H9 (cell line): ENCODE measurements at regions not wholly inside any gene's neighbourhood (a gene's known extent, or its start where the extent isn't known, plus 50 kb on each side); places are given as distances from the start of the nearest gene placed in this dataset.

Source experiments
- DNase-seq: peaks from one replicate; pipeline ENCODE4 v3.0.0-alpha.2; 2017
- H2AFZ ChIP-seq: one replicate; pipeline ENCODE4 v1.6.1; 2013; ENCODE audit warnings: mild to moderate bottlenecking, low read length, control low read depth, moderate library complexity
- H2AK5ac ChIP-seq: 2 replicates; pipeline ENCODE4 v1.6.1; 2013; ENCODE audit warnings: low read length, control low read depth, mixed read lengths; ENCODE audit not compliant: insufficient read length
- H2BK120ac ChIP-seq: one replicate; pipeline ENCODE4 v1.6.1; 2013; ENCODE audit warnings: low read depth, mild to moderate bottlenecking, low read length, control low read depth, inconsistent platforms; ENCODE audit not compliant: poor library complexity, severe bottlenecking
- H2BK12ac ChIP-seq: 2 replicates; pipeline ENCODE4 v1.6.1; 2013; ENCODE audit warnings: low read length, control low read depth, mixed read lengths, low read depth; ENCODE audit not compliant: insufficient read length
- H2BK15ac ChIP-seq: 2 replicates; pipeline ENCODE4 v1.6.1; 2013; ENCODE audit warnings: low read depth, low read length, control low read depth
- H2BK20ac ChIP-seq: one replicate; pipeline ENCODE4 v1.6.1; 2013; ENCODE audit warnings: low read depth, mild to moderate bottlenecking, low read length, control low read depth, inconsistent platforms; ENCODE audit not compliant: poor library complexity, severe bottlenecking
- H2BK5ac ChIP-seq: 2 replicates; pipeline ENCODE4 v1.6.1; 2013; ENCODE audit warnings: low read length, control low read depth, mixed read lengths; ENCODE audit not compliant: insufficient read length
- H3K14ac ChIP-seq: 2 replicates; pipeline ENCODE4 v1.6.1; 2013; ENCODE audit warnings: low read length, control low read depth; ENCODE audit not compliant: insufficient read depth
- H3K18ac ChIP-seq: 2 replicates; pipeline ENCODE4 v1.6.1; 2013; ENCODE audit warnings: low read depth, mild to moderate bottlenecking, mixed read lengths, low read length, control low read depth; ENCODE audit not compliant: insufficient read length
- H3K23ac ChIP-seq: 2 replicates; pipeline ENCODE4 v1.6.1; 2013; ENCODE audit warnings: low read length, control low read depth, mixed read lengths, low read depth; ENCODE audit not compliant: insufficient read length
- H3K23me2 ChIP-seq: 2 replicates; pipeline ENCODE4 v1.6.1; 2013; ENCODE audit warnings: low read depth, mild to moderate bottlenecking, mixed read lengths, low read length, control low read depth; ENCODE audit not compliant: insufficient read length, poor library complexity, severe bottlenecking
- H3K27ac ChIP-seq: 2 replicates; pipeline ENCODE4 v1.5.1; 2013; ENCODE audit warnings: low read length, control low read depth, mixed read lengths, low read depth; ENCODE audit not compliant: insufficient read length
- H3K27me3 ChIP-seq: 2 replicates; pipeline ENCODE4 v1.6.1; 2013; ENCODE audit warnings: low read length, control low read depth, inconsistent platforms; ENCODE audit not compliant: insufficient read depth
- H3K4ac ChIP-seq: 2 replicates; pipeline ENCODE4 v1.6.1; 2013; ENCODE audit warnings: low read depth, mild to moderate bottlenecking, control low read depth, inconsistent platforms, low read length, moderate library complexity
- H3K4me1 ChIP-seq: 2 replicates; pipeline ENCODE4 v1.6.1; 2013; ENCODE audit warnings: low read length, control low read depth, inconsistent platforms; ENCODE audit not compliant: insufficient read depth
- H3K4me2 ChIP-seq: 2 replicates; pipeline ENCODE4 v1.6.1; 2013; ENCODE audit warnings: low read length, control low read depth, mixed read lengths; ENCODE audit not compliant: insufficient read length, insufficient read depth
- H3K56ac ChIP-seq: 2 replicates; pipeline ENCODE4 v1.6.1; 2013; ENCODE audit warnings: low read depth, mild to moderate bottlenecking, mixed read lengths, low read length, control low read depth; ENCODE audit not compliant: insufficient read length
- H3K79me1 ChIP-seq: 2 replicates; pipeline ENCODE4 v1.6.1; 2013; ENCODE audit warnings: low read depth, mild to moderate bottlenecking, moderate library complexity, low read length, control low read depth, inconsistent platforms; ENCODE audit not compliant: insufficient read depth, poor library complexity, severe bottlenecking
- H3K79me2 ChIP-seq: 2 replicates; pipeline ENCODE4 v1.6.1; 2013; ENCODE audit warnings: low read length, control low read depth, inconsistent platforms; ENCODE audit not compliant: insufficient read depth
- H3K9ac ChIP-seq: 2 replicates; pipeline ENCODE4 v1.6.1; 2013; ENCODE audit warnings: low read length, control low read depth, mixed read lengths; ENCODE audit not compliant: insufficient read length; ENCODE audit errors: extremely low read depth
- H3K9me3 ChIP-seq: one replicate; pipeline ENCODE4 v1.6.1; 2013; ENCODE audit warnings: low read depth, low read length, inconsistent platforms; ENCODE audit not compliant: control insufficient read depth
- H3T11ph ChIP-seq: one replicate; pipeline ENCODE4 v1.6.1; 2013; ENCODE audit warnings: mild to moderate bottlenecking, low read length, control low read depth, inconsistent platforms
- H4K20me1 ChIP-seq: one replicate; pipeline ENCODE4 v1.6.1; 2013; ENCODE audit not compliant: control insufficient read depth, insufficient read length, insufficient read depth
- H4K5ac ChIP-seq: 2 replicates; pipeline ENCODE4 v1.6.1; 2013; ENCODE audit warnings: low read depth, mild to moderate bottlenecking, mixed read lengths, low read length, control low read depth; ENCODE audit not compliant: insufficient read length
- H4K8ac ChIP-seq: replicated peaks from 2 replicates; pipeline ENCODE4 v1.6.1; 2013; ENCODE audit warnings: low read length, control low read depth, mixed read lengths, low read depth; ENCODE audit not compliant: insufficient read length
- H4K91ac ChIP-seq: 2 replicates; pipeline ENCODE4 v1.6.1; 2013; ENCODE audit warnings: low read depth, mild to moderate bottlenecking, moderate library complexity, mixed read lengths, low read length, control low read depth; ENCODE audit not compliant: insufficient read length
- H3K27ac Mint-ChIP-seq, 3 experiments: 2 replicates in 2 of 3; 3 replicates in 1 of 3; pipeline ENCODE4 v1.8.0; 2020 to 2021; ENCODE audit warnings: mixed read lengths in 3 of 3, mild to moderate bottlenecking in 1 of 3, moderate library complexity in 1 of 3
- H3K27me3 Mint-ChIP-seq: 2 replicates; pipeline ENCODE4 v1.8.0; 2021; ENCODE audit warnings: low read depth, mild to moderate bottlenecking, moderate library complexity, mixed read lengths
- H3K36me3 Mint-ChIP-seq, 3 experiments: 2 replicates in 2 of 3; 3 replicates in 1 of 3; pipeline ENCODE4 v1.8.0; 2020 to 2021; ENCODE audit warnings: low read depth in 3 of 3, mixed read lengths in 3 of 3; ENCODE audit not compliant: insufficient read depth in 1 of 3
- H3K4me1 Mint-ChIP-seq, 2 experiments: 2 replicates each; pipeline ENCODE4 v1.8.0; 2020; ENCODE audit warnings: mixed read lengths in 2 of 2
- H3K4me3 Mint-ChIP-seq, 2 experiments: 2 replicates in 1 of 2; 3 replicates in 1 of 2; pipeline ENCODE4 v1.8.0; 2020 to 2021; ENCODE audit warnings: mild to moderate bottlenecking in 2 of 2, mixed read lengths in 2 of 2, moderate library complexity in 1 of 2
- H3K9me3 Mint-ChIP-seq, 2 experiments: 2 replicates in 1 of 2; 3 replicates in 1 of 2; pipeline ENCODE4 v1.8.0; 2020; ENCODE audit warnings: mild to moderate bottlenecking in 2 of 2, mixed read lengths in 2 of 2, moderate library complexity in 1 of 2
- WGBS: extraction: QIAGEN DNeasy Blood & Tissue Kit; methylation state at CpG from one replicate; pipeline ENCODE4 v1.1.7; 2013; ENCODE audit warnings: missing lambda C conversion rate, low lambda C conversion rate, mixed read lengths; ENCODE audit not compliant: insufficient read length; ENCODE audit errors: extremely low coverage; 5-methylcytosine and 5-hydroxymethylcytosine counted together
- TF ChIP-seq, protein P1 (sequence below): fragments of 200-600 bp; sonication (generic); conservative IDR thresholded peaks from 3 replicates; pipeline ENCODE4 v1.8.0; 2021; ENCODE audit warnings: antibody characterized with exemption, mild to moderate bottlenecking

DNA sequence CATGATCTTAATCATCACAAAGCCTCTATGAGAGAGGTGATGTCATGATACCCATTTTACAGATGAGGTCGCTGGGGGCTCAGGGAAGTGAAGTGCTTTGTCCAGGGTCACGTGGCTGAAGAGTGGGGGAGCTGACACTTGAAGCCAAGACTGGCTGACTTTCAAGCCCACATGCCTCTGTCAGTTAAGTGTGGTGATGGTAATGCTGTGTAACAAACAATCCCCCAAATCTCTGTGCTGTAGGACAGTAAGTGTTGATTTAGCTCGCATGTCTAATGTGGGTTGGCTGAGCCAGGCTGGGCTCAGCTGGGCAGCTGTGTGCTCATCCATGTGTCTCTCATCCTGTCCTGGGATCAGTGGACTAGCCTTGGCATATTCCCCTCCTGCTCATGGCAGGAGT, 87.1 kb upstream of the GRK3 start:
- no peak overlapping the region for H3K4me2 ChIP-seq
- no peak overlapping the region for H3T11ph ChIP-seq
- H3K18ac ChIP-seq = no peak overlapping the region
- Mint-ChIP-seq H3K9me3 (peaks cover 6 to 12% of the 10 kb centered on the region in 2 experiments; a peak in 4 of 5 replicates), H3K27ac (no peak overlapping the region), H3K4me3 (no peak overlapping the region), H3K4me1 (no peaks in the 10 kb centered on the region), H3K27me3 (no peaks in the 10 kb centered on the region; the same call in 1 of the 2 replicates), H3K36me3 (peaks cover 39 to 42% (median 41%) of the 10 kb centered on the region in 3 experiments)
- H3K23ac ChIP-seq = no peak overlapping the region
- no peak overlapping the region for H2BK20ac ChIP-seq
- H4K5ac ChIP-seq = no peak overlapping the region
- no peaks in the 10 kb centered on the region for H3K79me1 ChIP-seq
- no peak overlapping the region for H2AK5ac ChIP-seq
- no peak overlapping the region for H4K91ac ChIP-seq
- H2BK5ac ChIP-seq = no peak overlapping the region
- H3K9me3 ChIP-seq = no peaks in the 10 kb centered on the region
- no peak overlapping the region for H2BK15ac ChIP-seq
- no peak for DNase-seq
- no peak overlapping the region for H3K9ac ChIP-seq
- no peak overlapping the region for H4K8ac ChIP-seq
- no peaks in the 10 kb centered on the region for H4K20me1 ChIP-seq
- no peaks in the 10 kb centered on the region for H3K27me3 ChIP-seq
- no peak overlapping the region for H2BK12ac ChIP-seq
- no peak overlapping the region for H2AFZ ChIP-seq
- no peak overlapping the region for H3K4ac ChIP-seq
- no peak overlapping the region for H2BK120ac ChIP-seq
- TF ChIP-seq, protein P1, sequence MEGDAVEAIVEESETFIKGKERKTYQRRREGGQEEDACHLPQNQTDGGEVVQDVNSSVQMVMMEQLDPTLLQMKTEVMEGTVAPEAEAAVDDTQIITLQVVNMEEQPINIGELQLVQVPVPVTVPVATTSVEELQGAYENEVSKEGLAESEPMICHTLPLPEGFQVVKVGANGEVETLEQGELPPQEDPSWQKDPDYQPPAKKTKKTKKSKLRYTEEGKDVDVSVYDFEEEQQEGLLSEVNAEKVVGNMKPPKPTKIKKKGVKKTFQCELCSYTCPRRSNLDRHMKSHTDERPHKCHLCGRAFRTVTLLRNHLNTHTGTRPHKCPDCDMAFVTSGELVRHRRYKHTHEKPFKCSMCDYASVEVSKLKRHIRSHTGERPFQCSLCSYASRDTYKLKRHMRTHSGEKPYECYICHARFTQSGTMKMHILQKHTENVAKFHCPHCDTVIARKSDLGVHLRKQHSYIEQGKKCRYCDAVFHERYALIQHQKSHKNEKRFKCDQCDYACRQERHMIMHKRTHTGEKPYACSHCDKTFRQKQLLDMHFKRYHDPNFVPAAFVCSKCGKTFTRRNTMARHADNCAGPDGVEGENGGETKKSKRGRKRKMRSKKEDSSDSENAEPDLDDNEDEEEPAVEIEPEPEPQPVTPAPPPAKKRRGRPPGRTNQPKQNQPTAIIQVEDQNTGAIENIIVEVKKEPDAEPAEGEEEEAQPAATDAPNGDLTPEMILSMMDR = no peak
- no peak overlapping the region for H3K56ac ChIP-seq
- H3K14ac ChIP-seq = no peak overlapping the region
- H3K4me1 ChIP-seq = no peaks in the 10 kb centered on the region
- H3K23me2 ChIP-seq = no peaks in the 10 kb centered on the region
- no peaks in the 10 kb centered on the region for H3K79me2 ChIP-seq
- no peak overlapping the region for H3K27ac ChIP-seq
- WGBS = no CpG with 5 or more reads among the region's 3 CpGs
